ENCODE measurements at regions not wholly inside any gene's neighbourhood (a gene's known extent, or its start where the extent isn't known, plus 50 kb on each side); places are given as distances from the start of the nearest gene placed in this dataset.
"Not testable (repeated sequence)": the region's sequence is repeated elsewhere in the genome, so short reads cannot be mapped to it uniquely, and the experiment has no call there.

GRCh38 chr10:44280226-44281014, 104.5 kb downstream of the CXCL12 start:
- no peak overlapping the region for H3K27ac ChIP-seq
- DNase-seq (ENCODE audit: low spot score), result no peak
- CTCF ChIA-PET, result no interaction called here
- TF ChIP-seq CTCF (conservative IDR thresholded peaks at IDR 0.05; ENCODE audit: low read depth), result no peak
- POLR2A ChIA-PET (ENCODE audit: low non-redundant PET), result no interaction called here

- ChIA-PET CTCF (interaction anchor here (0.7 kb wide), 1 partner anchor 17 kb away, joined by 3 read pairs; no protein-coding TSS in a partner anchor), POLR2A (ENCODE audit: low non-redundant PET) (no interaction called here)
- H3K27ac ChIP-seq, result no peak overlapping the region
- DNase-seq (ENCODE audit: low spot score), result no peak
- no peak for TF ChIP-seq CTCF (conservative IDR thresholded peaks at IDR 0.05; ENCODE audit: low read depth)
Measured at GRCh38 chr10:44279426-44280126, 105.3 kb downstream of the CXCL12 start.

- ChIA-PET POLR2A (ENCODE audit: low non-redundant PET) (no interaction called here), CTCF (interaction anchor here (0.7 kb wide), 1 partner anchor 16 kb away, joined by 3 read pairs; no protein-coding TSS in a partner anchor)
- TF ChIP-seq CTCF (conservative IDR thresholded peaks at IDR 0.05; ENCODE audit: low read depth), result no peak
Measured at GRCh38 chr10:44278837-44279324, 106.0 kb downstream of the CXCL12 start.

GRCh38 chr10:44268435-44268948, 116.4 kb downstream of the CXCL12 start:
- CTCF ChIA-PET; H3K27ac ChIP-seq; POLR2A ChIA-PET (ENCODE audit: low non-redundant PET); DNase-seq (ENCODE audit: low spot score): not testable (repeated sequence)

More at GRCh38 chr10:44278837-44279324, 106.0 kb downstream of the CXCL12 start:
- H3K27ac ChIP-seq, result no peak overlapping the region
- no peak for DNase-seq (ENCODE audit: low spot score)

- no peak overlapping the region for H3K27ac ChIP-seq
- ChIA-PET CTCF (no interaction called here), POLR2A (ENCODE audit: low non-redundant PET) (no interaction called here)
- no peak for TF ChIP-seq CTCF (conservative IDR thresholded peaks at IDR 0.05; ENCODE audit: low read depth)
- no peak for DNase-seq (ENCODE audit: low spot score)
Measured at GRCh38 chr10:44267007-44267406, 117.9 kb downstream of the CXCL12 start.

GRCh38 chr10:44264244-44264643, 120.7 kb downstream of the CXCL12 start:
- no peak overlapping the region for H3K27ac ChIP-seq
- no peak for DNase-seq (ENCODE audit: low spot score)
- CTCF ChIA-PET, result interaction anchor here (0.6 kb wide), 1 partner anchor 304 kb away, joined by 3 read pairs; no protein-coding TSS in a partner anchor
- POLR2A ChIA-PET (ENCODE audit: low non-redundant PET), result no interaction called here
- no peak for TF ChIP-seq CTCF (conservative IDR thresholded peaks at IDR 0.05; ENCODE audit: low read depth)
